Dendritic cell treated with granulocyte-macrophage colony-stimulating factor and Interleukin-4, amounts not matched to agents 40 ng/mL and 50 ng/mL, for 4 days (primary cell): ENCODE measurements at regions not wholly inside any gene's neighbourhood (a gene's known extent, or its start where the extent isn't known, plus 50 kb on each side); places are given as distances from the start of the nearest gene placed in this dataset.

ENCODE experiments used
- H3K27ac Mint-ChIP-seq: one replicate; pipeline ENCODE4 v1.8.0; 2022; ENCODE audit warnings: mild to moderate bottlenecking, mixed read lengths
- H3K27me3 Mint-ChIP-seq: one replicate; pipeline ENCODE4 v1.8.0; 2022; ENCODE audit warnings: mild to moderate bottlenecking, mixed read lengths
- H3K36me3 Mint-ChIP-seq: one replicate; pipeline ENCODE4 v1.8.0; 2022; ENCODE audit warnings: low read depth, mixed read lengths
- H3K4me1 Mint-ChIP-seq: one replicate; pipeline ENCODE4 v1.8.0; 2022; ENCODE audit warnings: low read depth, mixed read lengths
- H3K4me3 Mint-ChIP-seq: one replicate; pipeline ENCODE4 v1.8.0; 2022; ENCODE audit warnings: mild to moderate bottlenecking, moderate library complexity, mixed read lengths
- H3K9me3 Mint-ChIP-seq: one replicate; pipeline ENCODE4 v1.8.0; 2022; ENCODE audit warnings: mixed read lengths
- intact Hi-C: fragments of 100-400 bp; cut with micrococcal nuclease; formaldehyde crosslinking; loops from one replicate; pipeline ENCODE4 v1.15.0; 2022

DNA sequence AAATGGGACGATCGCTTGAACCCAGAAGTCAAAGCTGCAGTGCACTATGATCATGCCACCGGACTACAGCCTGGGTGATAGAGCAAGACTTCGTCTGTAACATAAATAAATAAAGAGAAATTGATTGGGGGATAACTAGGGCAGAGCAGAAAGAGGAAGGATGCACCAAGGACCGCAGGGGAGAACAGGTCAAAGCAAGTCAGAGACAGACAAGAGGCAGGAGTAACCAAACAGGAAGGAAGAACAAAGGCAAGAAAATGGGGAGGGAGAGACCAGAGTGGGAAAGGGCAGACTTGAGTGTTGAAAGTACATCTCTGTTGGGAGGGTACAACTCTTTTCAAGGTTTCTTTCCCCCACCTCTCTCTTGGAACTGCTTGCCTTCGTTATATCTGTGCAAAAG lies 50.8 kb upstream of the ELK3 start:
- H3K4me3 Mint-ChIP-seq, result peak overlapping the region; percentile 0
- peaks cover 33% of the 10 kb centered on the region for H3K4me1 Mint-ChIP-seq
- H3K9me3 Mint-ChIP-seq, result no peaks in the 10 kb centered on the region
- H3K27ac Mint-ChIP-seq, result no peak overlapping the region
- H3K27me3 Mint-ChIP-seq, result peaks cover 6% of the 10 kb centered on the region
- H3K36me3 Mint-ChIP-seq, result no peaks in the 10 kb centered on the region
- intact Hi-C loops, result no loop called here

DNA sequence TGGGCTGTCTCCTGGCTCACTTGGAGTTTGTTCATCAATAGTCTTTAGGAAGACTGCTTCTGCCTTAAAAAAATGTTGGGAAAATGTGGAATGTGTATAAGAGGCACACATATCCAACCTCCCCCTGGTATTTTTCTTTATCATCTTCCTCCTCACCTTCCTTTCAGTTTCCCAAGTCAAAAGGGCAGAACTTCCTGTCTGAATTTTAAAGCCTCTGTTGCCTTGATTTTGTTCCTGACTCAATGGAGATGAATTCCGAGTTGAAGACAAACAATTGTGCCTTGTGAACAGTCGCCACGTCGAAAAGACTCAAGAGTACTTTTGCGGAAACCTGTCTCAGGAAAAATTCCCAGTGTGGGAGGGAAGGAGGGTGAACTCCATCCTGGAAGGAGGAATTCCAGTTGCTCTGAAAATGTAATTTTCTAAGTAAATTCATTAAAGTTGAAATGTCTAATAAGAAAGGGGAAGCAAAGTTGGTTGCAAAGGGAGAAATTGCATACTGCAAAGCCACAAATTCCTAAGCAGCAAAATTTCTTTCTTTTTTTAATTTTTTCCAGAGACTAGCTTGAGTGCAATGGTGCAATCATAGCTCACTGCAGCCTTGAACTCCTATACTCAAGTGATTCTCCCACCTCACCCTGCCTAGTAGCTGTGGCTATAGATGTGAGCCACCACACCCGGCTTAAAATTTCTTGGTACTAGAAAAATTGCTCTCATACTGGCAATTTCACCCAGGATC lies 50.2 kb upstream of the ELK3 start:
- H3K27ac Mint-ChIP-seq, result no peak overlapping the region
- H3K4me3 Mint-ChIP-seq, result no peak overlapping the region
- intact Hi-C loops, result no loop called here
- H3K9me3 Mint-ChIP-seq, result no peaks in the 10 kb centered on the region
- peaks cover 6% of the 10 kb centered on the region for H3K27me3 Mint-ChIP-seq
- H3K36me3 Mint-ChIP-seq, result no peaks in the 10 kb centered on the region
- H3K4me1 Mint-ChIP-seq, result peaks cover 33% of the 10 kb centered on the region
